HG02678 (cell line): ENCODE measurements at regions not wholly inside any gene's neighbourhood (a gene's known extent, or its start where the extent isn't known, plus 50 kb on each side); places are given as distances from the start of the nearest gene placed in this dataset.
"Not testable (repeated sequence)": the region's sequence is repeated elsewhere in the genome, so short reads cannot be mapped to it uniquely, and the experiment has no call there.

Experiments
- ATAC-seq: cut with Tn5 transposase; IDR thresholded peaks from one replicate; pipeline ENCODE4 v1.9.1; 2021; ENCODE audit warnings: mild to moderate bottlenecking, moderate library complexity; ENCODE audit not compliant: unreplicated experiment

DNA sequence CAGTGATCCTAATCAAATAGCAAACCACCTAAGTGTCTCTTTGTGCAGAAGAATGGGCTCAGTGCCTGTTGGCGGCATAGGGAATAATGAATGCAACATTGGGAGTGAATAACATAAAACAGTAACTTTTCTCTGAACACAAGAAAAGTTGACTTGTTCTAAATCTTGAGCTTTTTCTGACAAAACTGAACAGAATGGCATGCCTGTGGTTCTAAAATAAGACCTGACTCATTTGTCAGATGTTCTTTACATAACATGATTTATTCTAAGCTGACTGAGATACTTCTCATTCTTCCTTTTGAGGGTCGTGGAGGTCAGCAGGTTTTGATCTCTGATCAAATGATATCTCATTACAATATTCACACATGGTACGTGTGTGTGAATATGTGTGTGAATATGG, 165.4 kb upstream of the WDR1 start:
- ATAC-seq, result no peak

DNA sequence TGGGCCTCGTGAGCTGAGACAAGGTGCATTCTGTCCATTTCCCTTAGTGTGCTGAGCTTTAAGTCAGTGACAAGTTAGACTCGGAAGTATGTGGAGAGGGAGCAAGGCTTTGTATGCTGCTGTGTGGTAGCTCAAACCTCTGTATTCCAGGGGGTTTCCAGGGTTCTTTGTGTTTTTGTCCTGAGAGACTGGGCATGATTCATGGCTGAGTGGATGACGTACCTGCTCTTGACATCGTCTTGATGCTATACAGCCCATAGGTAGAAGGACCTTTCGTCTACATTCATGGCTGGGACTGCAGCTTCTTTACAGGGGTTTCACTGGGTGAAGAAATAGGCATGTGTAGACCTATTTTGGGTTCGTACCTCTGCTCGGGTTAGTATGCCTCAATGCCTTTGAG, 162.7 kb upstream of the WDR1 start:
- no peak for ATAC-seq

DNA sequence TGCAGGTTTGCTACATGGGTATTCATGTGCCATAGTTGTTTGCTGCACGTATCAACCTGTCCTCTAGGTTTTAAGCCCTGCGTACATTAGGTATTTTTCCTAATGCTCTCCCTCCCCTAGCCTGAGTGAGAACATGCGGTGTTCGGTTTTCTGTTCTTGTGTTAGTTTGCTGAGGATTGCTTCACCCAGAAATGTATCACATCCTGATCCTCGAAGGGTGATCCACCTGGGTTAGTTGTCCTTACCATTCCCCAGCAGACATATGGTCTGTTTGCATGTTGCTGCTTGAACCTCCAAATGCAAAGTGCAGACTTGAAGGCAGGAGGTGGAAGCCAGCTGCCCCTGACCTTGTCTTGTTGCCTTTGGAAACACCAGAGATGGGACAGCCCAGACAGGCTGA, 161.5 kb upstream of the WDR1 start:
- ATAC-seq, result no peak

- no peak for ATAC-seq
Measured at GRCh38 chr4:10276152-10276551, 159.6 kb upstream of the WDR1 start.

- ATAC-seq, result no peak
Measured at GRCh38 chr4:10275696-10276095, 159.1 kb upstream of the WDR1 start.

- ATAC-seq, result no peak
Measured at GRCh38 chr4:10273030-10273429, 156.4 kb upstream of the WDR1 start.

DNA sequence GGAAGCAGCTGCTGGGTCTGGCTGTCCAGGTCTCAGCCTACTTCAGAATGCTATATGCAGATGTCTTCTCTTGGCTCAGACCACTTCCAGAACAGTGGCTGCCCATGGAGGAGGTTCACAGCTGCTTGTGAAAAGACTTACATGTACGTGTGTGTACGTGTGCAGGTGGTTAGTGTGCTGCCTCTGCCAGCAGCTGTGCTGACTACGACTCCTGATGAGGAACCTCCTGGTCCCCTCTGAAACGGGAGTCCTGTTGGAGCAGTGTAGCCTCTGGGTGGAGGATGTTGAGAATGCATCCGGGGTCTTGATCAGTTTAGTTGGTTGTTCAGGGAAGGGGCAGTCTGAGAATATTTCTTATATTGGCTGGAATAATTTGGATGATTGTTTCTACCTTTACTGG, 155.9 kb upstream of the WDR1 start:
- ATAC-seq, result no peak

- ATAC-seq, result no peak
Measured at GRCh38 chr4:10267066-10267465, 150.5 kb upstream of the WDR1 start.

DNA sequence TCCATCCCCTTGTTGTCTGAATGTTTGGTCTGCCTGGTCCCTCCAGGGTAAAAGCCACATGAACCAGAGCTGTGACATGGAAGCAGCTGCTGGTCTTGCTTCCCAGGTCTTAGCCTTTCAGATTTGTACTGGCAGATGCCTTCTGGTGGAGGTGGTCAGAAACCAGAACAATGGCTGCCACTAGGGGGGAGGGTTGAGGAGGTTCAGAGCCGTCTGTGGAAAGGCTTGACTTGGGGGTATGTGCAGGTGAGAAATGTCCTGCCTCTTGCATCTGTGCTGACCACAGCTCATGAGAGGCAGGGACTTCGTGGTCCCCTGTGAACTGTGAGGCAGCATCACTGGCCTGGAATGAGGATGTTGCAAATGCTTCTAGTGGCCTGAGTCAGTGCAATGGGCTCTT, 144.2 kb upstream of the WDR1 start:
- no peak for ATAC-seq

DNA sequence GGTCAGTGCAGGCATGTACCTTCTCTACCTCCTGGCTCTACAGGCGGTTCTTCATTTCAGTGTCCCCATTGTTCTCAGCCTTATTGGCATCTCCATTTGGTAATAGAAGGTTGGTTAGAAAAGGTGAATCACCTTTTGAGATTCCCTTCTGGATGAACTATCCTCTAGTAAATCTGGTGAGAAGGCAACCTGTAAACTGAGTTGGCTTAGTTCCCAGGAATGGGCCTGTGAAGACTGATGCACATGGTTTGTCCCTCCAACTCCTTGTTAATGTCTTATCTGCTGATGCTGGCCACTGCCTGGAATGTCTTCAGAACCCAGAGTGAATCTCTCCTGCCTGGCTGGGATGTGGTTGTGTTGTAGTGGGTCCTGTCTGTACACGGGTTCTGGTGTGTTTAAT, 143.4 kb upstream of the WDR1 start:
- no peak for ATAC-seq

GRCh38 chr4:10256203-10256602, 139.6 kb upstream of the WDR1 start:
- no peak for ATAC-seq

DNA sequence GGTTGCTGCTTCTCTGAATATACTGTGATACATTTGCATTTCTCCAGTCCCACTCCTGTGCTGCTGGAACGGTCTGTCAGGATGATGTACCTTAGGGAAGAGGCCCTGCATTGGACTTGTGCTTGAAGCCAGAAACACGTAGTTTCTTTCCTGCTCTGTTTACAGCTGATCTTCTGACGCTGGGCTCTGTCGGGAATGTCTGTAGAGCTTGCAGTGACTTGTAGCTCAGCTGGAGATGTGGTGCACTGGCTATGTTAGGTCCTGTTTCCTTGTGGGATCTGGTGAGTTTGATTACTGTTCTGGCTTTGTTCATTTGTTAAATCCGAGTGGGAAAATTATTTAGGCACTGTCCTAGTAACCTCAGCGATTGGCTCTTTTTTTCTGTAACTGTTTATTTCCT, 137.2 kb upstream of the WDR1 start:
- no peak for ATAC-seq

- ATAC-seq, result no peak
Measured at GRCh38 chr4:10245751-10246150, 129.2 kb upstream of the WDR1 start.

DNA sequence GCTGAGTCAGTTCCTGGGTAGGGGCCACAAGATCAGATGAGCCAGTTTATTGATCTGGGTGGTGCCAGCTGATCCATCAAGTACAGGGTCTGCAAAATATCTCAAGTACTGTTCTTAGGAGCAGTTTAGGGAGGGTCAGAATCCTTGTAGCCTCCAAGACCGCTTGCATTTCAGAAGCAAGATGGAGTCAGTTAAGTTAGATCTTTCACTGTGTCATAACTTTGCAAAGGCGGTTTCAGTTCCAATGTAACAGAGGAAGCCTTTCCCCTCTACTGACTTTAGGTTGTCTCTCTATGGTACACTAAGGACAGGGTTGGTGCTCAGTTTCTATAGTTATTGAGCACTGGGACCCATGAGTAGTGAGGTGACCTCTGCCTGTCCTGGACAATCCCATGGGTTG, 127.3 kb upstream of the WDR1 start:
- ATAC-seq, result no peak

- ATAC-seq, result no peak
Measured at GRCh38 chr4:10240691-10241090, 124.1 kb upstream of the WDR1 start.

GRCh38 chr4:10239982-10240654, 123.5 kb upstream of the WDR1 start:
- ATAC-seq, result no peak

DNA sequence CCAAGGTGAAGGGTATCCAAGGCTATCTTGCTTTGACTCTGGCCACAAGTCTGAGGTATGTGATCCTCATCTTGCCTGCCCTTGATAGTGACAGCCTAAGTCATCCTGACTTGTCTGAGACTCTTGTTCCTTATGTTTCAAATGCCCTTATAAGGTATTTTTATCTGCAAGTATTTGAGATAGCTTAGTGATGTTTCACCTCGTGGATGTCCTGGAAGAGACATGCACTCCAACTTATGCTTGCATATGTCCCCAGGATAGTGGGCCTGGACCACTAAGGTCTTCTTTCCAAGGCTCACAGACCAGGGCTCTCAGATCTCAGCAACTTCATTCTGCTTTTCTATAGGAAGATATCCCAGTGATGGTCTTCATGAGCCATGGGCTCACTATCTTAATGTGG, 120.5 kb upstream of the WDR1 start:
- no peak for ATAC-seq

- ATAC-seq, result no peak
Measured at GRCh38 chr4:10232114-10232513, 115.5 kb upstream of the WDR1 start.

GRCh38 chr4:10226756-10227155, 110.2 kb upstream of the WDR1 start:
- no peak for ATAC-seq

DNA sequence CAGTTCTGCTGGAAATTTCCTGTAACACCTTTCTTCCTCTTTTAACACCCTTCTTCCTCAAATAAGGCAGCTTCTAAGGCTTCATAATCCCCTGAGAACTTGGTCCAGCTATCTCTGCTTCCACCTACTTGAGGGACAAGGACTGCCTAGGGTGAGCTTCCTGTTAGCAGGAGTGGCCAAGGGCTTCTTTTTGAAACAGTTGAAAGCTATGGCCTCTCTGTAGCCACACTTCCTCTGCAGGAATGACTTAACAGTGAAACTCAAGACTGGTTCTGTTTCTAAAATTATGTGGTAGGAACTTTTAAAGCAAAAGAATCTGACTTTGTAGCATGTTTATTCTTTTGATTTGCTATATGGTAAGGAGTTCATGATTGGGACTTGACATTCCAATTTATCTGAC, 108.5 kb upstream of the WDR1 start:
- ATAC-seq, result no peak

- ATAC-seq, result no peak
Measured at GRCh38 chr4:10223782-10224181, 107.2 kb upstream of the WDR1 start.

DNA sequence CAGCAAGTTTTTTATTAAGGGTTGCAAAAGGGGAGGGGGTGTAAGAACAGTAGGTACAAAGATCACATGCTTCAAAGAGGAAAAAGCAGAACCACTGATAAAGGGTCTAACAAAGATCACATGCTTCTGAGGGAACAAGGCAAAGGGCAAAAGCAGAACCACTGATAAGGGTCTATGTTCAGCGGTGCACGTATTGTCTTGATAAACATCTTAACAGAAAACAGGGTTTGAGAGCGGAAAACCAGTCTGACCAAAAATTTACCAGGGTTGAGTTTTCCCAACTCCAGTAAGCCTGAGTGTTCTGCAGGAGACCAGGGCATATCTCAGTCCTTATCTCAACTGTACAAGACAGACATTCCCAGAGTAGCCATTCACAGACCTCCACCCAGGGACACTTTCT, 96.9 kb upstream of the WDR1 start:
- ATAC-seq, result not testable (repeated sequence)

GRCh38 chr4:10212901-10213300, 96.3 kb upstream of the WDR1 start:
- no peak for ATAC-seq
